ENCODE measurements at regions not wholly inside any gene's neighbourhood (a gene's known extent, or its start where the extent isn't known, plus 50 kb on each side); places are given as distances from the start of the nearest gene placed in this dataset.

DNA sequence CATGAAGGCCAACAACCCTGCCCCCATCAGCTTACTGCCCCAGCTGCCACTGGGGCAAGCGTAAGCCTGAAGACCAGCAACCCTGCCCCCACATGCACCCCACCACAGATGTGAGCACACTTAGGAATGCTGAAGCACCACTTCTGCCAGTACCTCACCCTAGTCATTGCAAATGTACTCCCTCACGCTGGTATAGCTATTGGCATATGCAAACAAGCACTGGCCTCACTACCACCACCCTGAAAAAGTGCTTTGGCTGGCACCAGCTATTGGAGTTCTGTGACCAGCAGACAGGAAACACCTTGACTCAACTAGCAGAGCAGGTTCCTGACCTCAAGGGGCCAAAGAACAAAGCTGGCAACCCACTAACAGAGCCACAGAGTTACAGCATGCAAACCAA is 534.4 kb upstream of the POU3F4 start:
- TF ChIP-seq, protein P1, sequence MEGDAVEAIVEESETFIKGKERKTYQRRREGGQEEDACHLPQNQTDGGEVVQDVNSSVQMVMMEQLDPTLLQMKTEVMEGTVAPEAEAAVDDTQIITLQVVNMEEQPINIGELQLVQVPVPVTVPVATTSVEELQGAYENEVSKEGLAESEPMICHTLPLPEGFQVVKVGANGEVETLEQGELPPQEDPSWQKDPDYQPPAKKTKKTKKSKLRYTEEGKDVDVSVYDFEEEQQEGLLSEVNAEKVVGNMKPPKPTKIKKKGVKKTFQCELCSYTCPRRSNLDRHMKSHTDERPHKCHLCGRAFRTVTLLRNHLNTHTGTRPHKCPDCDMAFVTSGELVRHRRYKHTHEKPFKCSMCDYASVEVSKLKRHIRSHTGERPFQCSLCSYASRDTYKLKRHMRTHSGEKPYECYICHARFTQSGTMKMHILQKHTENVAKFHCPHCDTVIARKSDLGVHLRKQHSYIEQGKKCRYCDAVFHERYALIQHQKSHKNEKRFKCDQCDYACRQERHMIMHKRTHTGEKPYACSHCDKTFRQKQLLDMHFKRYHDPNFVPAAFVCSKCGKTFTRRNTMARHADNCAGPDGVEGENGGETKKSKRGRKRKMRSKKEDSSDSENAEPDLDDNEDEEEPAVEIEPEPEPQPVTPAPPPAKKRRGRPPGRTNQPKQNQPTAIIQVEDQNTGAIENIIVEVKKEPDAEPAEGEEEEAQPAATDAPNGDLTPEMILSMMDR (tag by site-specific recombination; IDR thresholded peaks at IDR 0.05): no peak
- TF ChIP-seq ZNF391 (tag by site-specific recombination; IDR thresholded peaks at IDR 0.05; ENCODE audit: borderline replicate concordance, low read depth) (no peak), ZNF24 (tag by site-specific recombination; IDR thresholded peaks at IDR 0.05) (no peak), ZNF292 (tag by site-specific recombination; IDR thresholded peaks at IDR 0.05; ENCODE audit: borderline replicate concordance, low read depth) (no peak), KLF9 (tag by site-specific recombination; IDR thresholded peaks at IDR 0.05; ENCODE audit: low read depth) (no peak)
- TF ChIP-seq, protein P2, sequence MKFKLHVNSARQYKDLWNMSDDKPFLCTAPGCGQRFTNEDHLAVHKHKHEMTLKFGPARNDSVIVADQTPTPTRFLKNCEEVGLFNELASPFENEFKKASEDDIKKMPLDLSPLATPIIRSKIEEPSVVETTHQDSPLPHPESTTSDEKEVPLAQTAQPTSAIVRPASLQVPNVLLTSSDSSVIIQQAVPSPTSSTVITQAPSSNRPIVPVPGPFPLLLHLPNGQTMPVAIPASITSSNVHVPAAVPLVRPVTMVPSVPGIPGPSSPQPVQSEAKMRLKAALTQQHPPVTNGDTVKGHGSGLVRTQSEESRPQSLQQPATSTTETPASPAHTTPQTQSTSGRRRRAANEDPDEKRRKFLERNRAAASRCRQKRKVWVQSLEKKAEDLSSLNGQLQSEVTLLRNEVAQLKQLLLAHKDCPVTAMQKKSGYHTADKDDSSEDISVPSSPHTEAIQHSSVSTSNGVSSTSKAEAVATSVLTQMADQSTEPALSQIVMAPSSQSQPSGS (tag by site-specific recombination; IDR thresholded peaks at IDR 0.05; ENCODE audit: low read depth): no peak
- TF ChIP-seq, protein P3, sequence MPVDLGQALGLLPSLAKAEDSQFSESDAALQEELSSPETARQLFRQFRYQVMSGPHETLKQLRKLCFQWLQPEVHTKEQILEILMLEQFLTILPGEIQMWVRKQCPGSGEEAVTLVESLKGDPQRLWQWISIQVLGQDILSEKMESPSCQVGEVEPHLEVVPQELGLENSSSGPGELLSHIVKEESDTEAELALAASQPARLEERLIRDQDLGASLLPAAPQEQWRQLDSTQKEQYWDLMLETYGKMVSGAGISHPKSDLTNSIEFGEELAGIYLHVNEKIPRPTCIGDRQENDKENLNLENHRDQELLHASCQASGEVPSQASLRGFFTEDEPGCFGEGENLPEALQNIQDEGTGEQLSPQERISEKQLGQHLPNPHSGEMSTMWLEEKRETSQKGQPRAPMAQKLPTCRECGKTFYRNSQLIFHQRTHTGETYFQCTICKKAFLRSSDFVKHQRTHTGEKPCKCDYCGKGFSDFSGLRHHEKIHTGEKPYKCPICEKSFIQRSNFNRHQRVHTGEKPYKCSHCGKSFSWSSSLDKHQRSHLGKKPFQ (tag by site-specific recombination; IDR thresholded peaks at IDR 0.05): no peak
